C4-2B (cell line): ENCODE measurements at regions not wholly inside any gene's neighbourhood (a gene's known extent, or its start where the extent isn't known, plus 50 kb on each side); places are given as distances from the start of the nearest gene placed in this dataset.

Experiments
- ZFX ChIP-seq: fragments of 450-650 bp; IDR thresholded peaks from 2 replicates; pipeline ENCODE4 v1.6.1; 2017
- TF ChIP-seq, protein P1 (sequence below): fragments of 450-650 bp; conservative IDR thresholded peaks from 2 replicates; pipeline ENCODE4 v1.5.1; 2017; ENCODE audit warnings: mild to moderate bottlenecking

DNA sequence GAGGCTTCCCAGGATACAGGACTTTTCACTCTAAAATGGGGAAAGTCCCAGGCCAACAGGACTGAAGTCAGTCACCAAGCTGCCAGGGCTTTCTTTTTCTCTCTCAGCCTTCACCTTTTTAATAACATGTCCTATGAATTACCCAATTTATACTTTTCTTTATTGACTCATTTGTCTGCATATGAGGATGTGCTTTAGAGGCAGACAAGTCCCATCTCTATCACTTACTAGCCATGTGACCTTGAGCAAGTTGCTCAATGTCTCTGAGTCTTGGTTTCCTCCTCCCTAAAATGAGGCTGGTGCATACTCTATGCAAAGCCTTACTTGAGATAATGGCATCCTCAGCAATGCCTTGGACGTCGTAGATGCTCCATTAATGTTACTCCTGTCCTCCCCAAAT is 98.1 kb upstream of the TMPO start:
- TF ChIP-seq, protein P1, sequence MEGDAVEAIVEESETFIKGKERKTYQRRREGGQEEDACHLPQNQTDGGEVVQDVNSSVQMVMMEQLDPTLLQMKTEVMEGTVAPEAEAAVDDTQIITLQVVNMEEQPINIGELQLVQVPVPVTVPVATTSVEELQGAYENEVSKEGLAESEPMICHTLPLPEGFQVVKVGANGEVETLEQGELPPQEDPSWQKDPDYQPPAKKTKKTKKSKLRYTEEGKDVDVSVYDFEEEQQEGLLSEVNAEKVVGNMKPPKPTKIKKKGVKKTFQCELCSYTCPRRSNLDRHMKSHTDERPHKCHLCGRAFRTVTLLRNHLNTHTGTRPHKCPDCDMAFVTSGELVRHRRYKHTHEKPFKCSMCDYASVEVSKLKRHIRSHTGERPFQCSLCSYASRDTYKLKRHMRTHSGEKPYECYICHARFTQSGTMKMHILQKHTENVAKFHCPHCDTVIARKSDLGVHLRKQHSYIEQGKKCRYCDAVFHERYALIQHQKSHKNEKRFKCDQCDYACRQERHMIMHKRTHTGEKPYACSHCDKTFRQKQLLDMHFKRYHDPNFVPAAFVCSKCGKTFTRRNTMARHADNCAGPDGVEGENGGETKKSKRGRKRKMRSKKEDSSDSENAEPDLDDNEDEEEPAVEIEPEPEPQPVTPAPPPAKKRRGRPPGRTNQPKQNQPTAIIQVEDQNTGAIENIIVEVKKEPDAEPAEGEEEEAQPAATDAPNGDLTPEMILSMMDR: no peak
- no peak for TF ChIP-seq ZFX
